Testis (tissue), 2 donors: ENCODE measurements at regions not wholly inside any gene's neighbourhood (a gene's known extent, or its start where the extent isn't known, plus 50 kb on each side); places are given as distances from the start of the nearest gene placed in this dataset.
"Not testable (repeated sequence)": the region's sequence is repeated elsewhere in the genome, so short reads cannot be mapped to it uniquely, and the experiment has no call there.

Experiments
- DNase-seq: peaks from one replicate; pipeline ENCODE4 v3.0.0-alpha.2; 2019
- H3K27ac ChIP-seq, 2 donors: fragments of 200-600 bp; sonication (generic); one replicate each; pipeline ENCODE4 v1.5.1; 2019
- H3K27me3 ChIP-seq: fragments of 200-600 bp; sonication (generic); one replicate; pipeline ENCODE4 v1.5.1; 2019
- H3K36me3 ChIP-seq: fragments of 200-600 bp; sonication (generic); one replicate; pipeline ENCODE4 v1.5.1; 2017; ENCODE audit warnings: low read depth; ENCODE audit errors: missing control alignments
- H3K4me1 ChIP-seq: fragments of 200-600 bp; sonication (generic); one replicate; pipeline ENCODE4 v1.5.1; 2019
- H3K4me3 ChIP-seq, 2 donors: fragments of 200-600 bp; sonication (generic); one replicate each; pipeline ENCODE4 v1.5.1; 2017 to 2019
- H3K9me3 ChIP-seq: fragments of 200-600 bp; sonication (generic); one replicate; pipeline ENCODE4 v1.5.1; 2017
- POLR2A ChIP-seq: fragments of 450-650 bp; IDR thresholded peaks from one replicate; pipeline ENCODE4 v1.6.1; 2017; ENCODE audit warnings: antibody characterized with exemption, mild to moderate bottlenecking, moderate library complexity
- WGBS, 2 donors: methylation state at CpG; one replicate each; pipeline ENCODE4 v1.1.5; 2018; 5-methylcytosine and 5-hydroxymethylcytosine counted together
- intact Hi-C: fragments of 100-400 bp; cut with DNase I; formaldehyde crosslinking; loops from one replicate; pipeline ENCODE4 v1.15.1; 2023; ENCODE audit warnings: low total_unique reads
- TF ChIP-seq, protein P1 (sequence below), 3 experiments: fragments of 450-650 bp in 2 of 3; fragments of 200-600 bp in 1 of 3; sonication (generic) in 1 of 3; IDR thresholded peaks; one replicate each; pipeline ENCODE4 v1.5.1; 2016 to 2019; ENCODE audit warnings: antibody characterized with exemption in 3 of 3, mild to moderate bottlenecking in 2 of 3, moderate library complexity in 1 of 3

DNA sequence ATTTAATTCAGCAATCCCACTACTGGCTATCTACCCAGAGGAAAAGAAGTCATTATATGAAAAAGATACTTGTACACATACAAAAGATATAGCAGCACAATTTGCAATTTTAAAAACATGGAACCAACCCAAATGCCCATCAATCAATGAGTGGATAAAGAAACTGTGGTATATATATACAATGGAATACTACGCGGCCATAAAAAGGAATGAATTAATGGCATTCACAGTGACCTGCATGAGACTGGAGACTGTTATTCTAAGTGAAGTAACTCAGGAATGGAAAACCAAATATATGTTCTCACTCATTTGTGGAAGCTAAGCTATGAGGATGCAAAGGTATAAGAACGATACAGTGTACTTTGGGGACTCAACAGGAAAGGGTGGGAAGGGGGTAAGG, 102.8 kb upstream of the KCNMA1 start:
- H3K9me3 ChIP-seq, H3K4me3 ChIP-seq, H3K36me3 ChIP-seq, H3K27ac ChIP-seq, H3K27me3 ChIP-seq, DNase-seq, intact Hi-C loops, H3K4me1 ChIP-seq: not testable (repeated sequence)
- 91 to 95% methylated on average over 3 of the region's 3 CpGs for WGBS, 2 donors

DNA sequence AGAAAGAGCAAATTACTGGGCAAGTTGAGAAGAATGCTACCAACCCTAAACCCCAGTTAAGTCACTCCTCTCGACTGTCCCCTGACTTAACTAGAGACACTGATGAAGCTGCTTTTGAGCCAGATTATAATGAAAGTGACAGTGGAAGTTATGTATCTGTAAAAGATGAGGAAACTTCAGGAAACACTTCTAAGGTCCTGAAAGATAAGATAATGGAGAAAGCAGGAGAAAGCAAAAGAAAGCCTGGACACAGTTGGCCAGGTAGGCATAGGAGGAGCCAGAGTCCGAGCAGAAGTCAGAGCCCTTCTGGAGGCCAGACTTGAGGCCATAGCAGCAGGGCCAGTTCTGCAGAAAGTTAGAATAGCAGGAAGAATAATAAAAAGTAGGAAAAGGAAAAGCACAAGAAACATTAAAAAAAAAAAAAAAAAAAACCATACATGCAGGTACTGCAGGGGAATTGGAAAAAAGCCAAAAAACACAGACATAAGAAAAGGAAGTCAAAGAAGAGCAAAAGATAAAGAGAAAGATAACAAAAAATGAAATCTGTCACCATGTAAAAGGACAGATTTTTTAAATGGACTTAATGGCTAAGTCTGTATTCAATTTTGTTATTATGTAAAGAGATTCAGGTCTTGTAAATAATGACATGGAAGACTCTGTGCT, 101.0 kb upstream of the KCNMA1 start:
- H3K27me3 ChIP-seq = no peaks in the 10 kb centered on the region
- no peak overlapping the region for H3K4me3 ChIP-seq
- no peak for TF ChIP-seq POLR2A
- TF ChIP-seq, protein P1, sequence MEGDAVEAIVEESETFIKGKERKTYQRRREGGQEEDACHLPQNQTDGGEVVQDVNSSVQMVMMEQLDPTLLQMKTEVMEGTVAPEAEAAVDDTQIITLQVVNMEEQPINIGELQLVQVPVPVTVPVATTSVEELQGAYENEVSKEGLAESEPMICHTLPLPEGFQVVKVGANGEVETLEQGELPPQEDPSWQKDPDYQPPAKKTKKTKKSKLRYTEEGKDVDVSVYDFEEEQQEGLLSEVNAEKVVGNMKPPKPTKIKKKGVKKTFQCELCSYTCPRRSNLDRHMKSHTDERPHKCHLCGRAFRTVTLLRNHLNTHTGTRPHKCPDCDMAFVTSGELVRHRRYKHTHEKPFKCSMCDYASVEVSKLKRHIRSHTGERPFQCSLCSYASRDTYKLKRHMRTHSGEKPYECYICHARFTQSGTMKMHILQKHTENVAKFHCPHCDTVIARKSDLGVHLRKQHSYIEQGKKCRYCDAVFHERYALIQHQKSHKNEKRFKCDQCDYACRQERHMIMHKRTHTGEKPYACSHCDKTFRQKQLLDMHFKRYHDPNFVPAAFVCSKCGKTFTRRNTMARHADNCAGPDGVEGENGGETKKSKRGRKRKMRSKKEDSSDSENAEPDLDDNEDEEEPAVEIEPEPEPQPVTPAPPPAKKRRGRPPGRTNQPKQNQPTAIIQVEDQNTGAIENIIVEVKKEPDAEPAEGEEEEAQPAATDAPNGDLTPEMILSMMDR (IDR thresholded peaks at IDR 0.05) = no peak
- H3K36me3 ChIP-seq = no peaks in the 10 kb centered on the region
- intact Hi-C loops = no loop called here
- no peak overlapping the region for H3K27ac ChIP-seq
- no peaks in the 10 kb centered on the region for H3K4me1 ChIP-seq
- WGBS, 2 donors = 86 to 93% methylated on average over 2 of the region's 2 CpGs
- no peaks in the 10 kb centered on the region for H3K9me3 ChIP-seq
- no peak for DNase-seq

- H3K4me1 ChIP-seq = no peaks in the 10 kb centered on the region
- intact Hi-C loops = no loop called here
- no peak overlapping the region for H3K27ac ChIP-seq
- no peaks in the 10 kb centered on the region for H3K9me3 ChIP-seq
- H3K36me3 ChIP-seq = no peaks in the 10 kb centered on the region
- no peak overlapping the region for H3K4me3 ChIP-seq
- H3K27me3 ChIP-seq = no peaks in the 10 kb centered on the region
- 79 to 85% methylated on average over 2 of the region's 2 CpGs for WGBS, 2 donors
- no peak for DNase-seq
- TF ChIP-seq POLR2A = no peak
Observed at GRCh38 chr10:77737608-77738007, 100.0 kb upstream of the KCNMA1 start.

GRCh38 chr10:77735136-77735535, 97.5 kb upstream of the KCNMA1 start:
- 37% methylated on average over 5 of the region's 5 CpGs for WGBS, 2 donors
- not testable (repeated sequence) for DNase-seq, H3K36me3 ChIP-seq

DNA sequence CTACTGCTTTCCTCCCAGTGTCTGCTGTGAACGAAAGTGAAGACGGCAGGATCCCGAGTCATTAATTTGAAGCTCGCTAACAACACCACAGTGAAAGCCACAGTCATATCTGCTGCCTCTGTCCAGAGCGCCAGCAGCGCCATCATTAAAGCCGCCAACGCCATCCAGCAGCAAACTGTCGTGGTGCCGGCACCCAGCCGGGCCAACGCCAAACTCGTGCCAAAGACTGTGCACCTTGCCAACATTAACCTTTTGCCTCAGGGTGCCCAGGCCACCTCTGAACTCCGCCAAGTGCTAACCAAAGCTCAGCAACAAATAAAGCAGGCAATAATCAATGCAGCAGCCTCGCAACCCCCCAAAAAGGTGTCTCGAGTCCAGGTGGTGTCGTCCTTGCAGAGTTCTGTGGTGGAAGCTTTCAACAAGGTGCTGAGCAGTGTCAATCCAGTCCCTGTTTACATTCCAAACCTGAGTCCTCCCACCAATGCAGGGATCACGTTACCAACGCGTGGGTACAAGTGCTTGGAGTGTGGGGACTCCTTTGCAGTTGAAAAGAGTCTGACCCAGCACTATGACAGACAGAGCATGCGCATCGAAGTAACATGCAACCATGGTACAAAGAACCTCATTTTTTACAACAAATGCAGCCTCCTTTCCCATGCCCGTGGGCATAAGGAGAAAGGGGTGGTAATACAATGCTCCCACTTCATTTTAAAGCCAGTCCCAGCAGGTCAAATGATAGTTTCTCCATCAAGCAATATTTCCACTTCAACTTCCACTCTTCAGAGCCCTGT, 94.8 kb upstream of the KCNMA1 start:
- H3K4me1 ChIP-seq = no peaks in the 10 kb centered on the region
- no peaks in the 10 kb centered on the region for H3K9me3 ChIP-seq
- no peak overlapping the region for H3K27ac ChIP-seq
- no peaks in the 10 kb centered on the region for H3K36me3 ChIP-seq
- no peak overlapping the region for H3K4me3 ChIP-seq
- 70 to 85% methylated on average over 18 to 23 of the region's 23 CpGs for WGBS, 2 donors
- no peak for DNase-seq
- intact Hi-C loops = no loop called here
- H3K27me3 ChIP-seq = no peaks in the 10 kb centered on the region
- TF ChIP-seq POLR2A = no peak
- TF ChIP-seq, protein P1 (IDR thresholded peaks at IDR 0.05) = no peak

More at GRCh38 chr10:77735136-77735535, 97.5 kb upstream of the KCNMA1 start:
- H3K27ac ChIP-seq, H3K27me3 ChIP-seq, H3K4me3 ChIP-seq, H3K9me3 ChIP-seq, H3K4me1 ChIP-seq, intact Hi-C loops: not testable (repeated sequence)

DNA sequence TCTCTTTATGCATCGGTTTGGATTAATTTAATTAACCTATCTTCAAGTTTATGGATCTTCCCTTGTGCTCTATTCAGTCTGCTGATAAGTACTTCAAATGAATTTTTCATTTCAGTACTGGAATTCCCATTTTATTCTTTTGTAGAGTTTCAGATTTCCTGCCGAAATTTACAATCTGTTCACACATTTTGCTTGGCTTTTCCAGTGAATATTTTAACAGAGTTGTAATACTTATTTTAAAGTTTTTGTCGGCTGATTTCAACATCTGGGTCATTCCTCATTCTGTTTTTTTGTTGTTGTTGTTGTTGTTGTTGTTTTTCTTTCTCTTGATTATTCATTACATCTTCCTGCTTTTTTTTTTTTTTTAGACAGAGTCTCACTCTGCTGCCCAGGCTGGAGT, 89.9 kb upstream of the KCNMA1 start:
- no peak overlapping the region for H3K27ac ChIP-seq
- H3K4me1 ChIP-seq = no peaks in the 10 kb centered on the region
- H3K27me3 ChIP-seq = no peaks in the 10 kb centered on the region
- no peak for DNase-seq
- intact Hi-C loops = no loop called here
- H3K4me3 ChIP-seq = no peak overlapping the region
- no peaks in the 10 kb centered on the region for H3K9me3 ChIP-seq
- H3K36me3 ChIP-seq = no peaks in the 10 kb centered on the region
- WGBS, 2 donors = 87 to 94% methylated on average over 3 of the region's 3 CpGs
- no peak for TF ChIP-seq POLR2A
- TF ChIP-seq, protein P1 (IDR thresholded peaks at IDR 0.05) = no peak
